ENCODE measurements at regions not wholly inside any gene's neighbourhood (a gene's known extent, or its start where the extent isn't known, plus 50 kb on each side); places are given as distances from the start of the nearest gene placed in this dataset.

GRCh38 chr7:53811555-53812079 lies 730.6 kb upstream of the VSTM2A start (continued):
- TF ChIP-seq ZNF318 (IDR thresholded peaks at IDR 0.05; ENCODE audit: borderline replicate concordance in 1 of 2, low read depth in 1 of 2) (no peak), KAT7 (CRISPR knock-in tag; IDR thresholded peaks at IDR 0.05; ENCODE audit: borderline replicate concordance) (no peak), CBX8 (IDR thresholded peaks at IDR 0.05; ENCODE audit: borderline replicate concordance, extremely low read depth, low read depth, low read length, poor library complexity, severe bottlenecking) (no peak), BMI1 (IDR thresholded peaks at IDR 0.05; ENCODE audit: low read length) (no peak), MCM3 (IDR thresholded peaks at IDR 0.05) (no peak), CBFB (CRISPR knock-in tag; IDR thresholded peaks at IDR 0.05) (no peak), MYC (IDR thresholded peaks at IDR 0.05; ENCODE audit: low read depth, low read length) (peak; percentile 58; the same call in 1 of the 2 replicates), MYC (CRISPR knock-in tag; IDR thresholded peaks at IDR 0.05; ENCODE audit: borderline replicate concordance, low read depth) (no peak), ZNF239 (CRISPR knock-in tag; IDR thresholded peaks at IDR 0.05) (no peak), HMG20A (CRISPR knock-in tag; conservative IDR thresholded peaks at IDR 0.05) (no peak), RFX1 (IDR thresholded peaks at IDR 0.05) (no peak)
- TF ChIP-seq, protein P1, sequence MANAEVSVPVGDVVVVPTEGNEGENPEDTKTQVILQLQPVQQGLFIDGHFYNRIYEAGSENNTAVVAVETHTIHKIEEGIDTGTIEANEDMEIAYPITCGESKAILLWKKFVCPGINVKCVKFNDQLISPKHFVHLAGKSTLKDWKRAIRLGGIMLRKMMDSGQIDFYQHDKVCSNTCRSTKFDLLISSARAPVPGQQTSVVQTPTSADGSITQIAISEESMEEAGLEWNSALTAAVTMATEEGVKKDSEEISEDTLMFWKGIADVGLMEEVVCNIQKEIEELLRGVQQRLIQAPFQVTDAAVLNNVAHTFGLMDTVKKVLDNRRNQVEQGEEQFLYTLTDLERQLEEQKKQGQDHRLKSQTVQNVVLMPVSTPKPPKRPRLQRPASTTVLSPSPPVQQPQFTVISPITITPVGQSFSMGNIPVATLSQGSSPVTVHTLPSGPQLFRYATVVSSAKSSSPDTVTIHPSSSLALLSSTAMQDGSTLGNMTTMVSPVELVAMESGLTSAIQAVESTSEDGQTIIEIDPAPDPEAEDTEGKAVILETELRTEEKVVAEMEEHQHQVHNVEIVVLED (CRISPR knock-in tag; IDR thresholded peaks at IDR 0.05), result no peak
- TF ChIP-seq, protein P2, sequence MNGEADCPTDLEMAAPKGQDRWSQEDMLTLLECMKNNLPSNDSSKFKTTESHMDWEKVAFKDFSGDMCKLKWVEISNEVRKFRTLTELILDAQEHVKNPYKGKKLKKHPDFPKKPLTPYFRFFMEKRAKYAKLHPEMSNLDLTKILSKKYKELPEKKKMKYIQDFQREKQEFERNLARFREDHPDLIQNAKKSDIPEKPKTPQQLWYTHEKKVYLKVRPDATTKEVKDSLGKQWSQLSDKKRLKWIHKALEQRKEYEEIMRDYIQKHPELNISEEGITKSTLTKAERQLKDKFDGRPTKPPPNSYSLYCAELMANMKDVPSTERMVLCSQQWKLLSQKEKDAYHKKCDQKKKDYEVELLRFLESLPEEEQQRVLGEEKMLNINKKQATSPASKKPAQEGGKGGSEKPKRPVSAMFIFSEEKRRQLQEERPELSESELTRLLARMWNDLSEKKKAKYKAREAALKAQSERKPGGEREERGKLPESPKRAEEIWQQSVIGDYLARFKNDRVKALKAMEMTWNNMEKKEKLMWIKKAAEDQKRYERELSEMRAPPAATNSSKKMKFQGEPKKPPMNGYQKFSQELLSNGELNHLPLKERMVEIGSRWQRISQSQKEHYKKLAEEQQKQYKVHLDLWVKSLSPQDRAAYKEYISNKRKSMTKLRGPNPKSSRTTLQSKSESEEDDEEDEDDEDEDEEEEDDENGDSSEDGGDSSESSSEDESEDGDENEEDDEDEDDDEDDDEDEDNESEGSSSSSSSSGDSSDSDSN (IDR thresholded peaks at IDR 0.05; ENCODE audit: borderline replicate concordance in 1 of 2, low read depth in 2 of 2, low read length in 2 of 2), result peak; percentile 67 to 72; a peak in 2 of 4 replicates
- TF ChIP-seq, protein P3, sequence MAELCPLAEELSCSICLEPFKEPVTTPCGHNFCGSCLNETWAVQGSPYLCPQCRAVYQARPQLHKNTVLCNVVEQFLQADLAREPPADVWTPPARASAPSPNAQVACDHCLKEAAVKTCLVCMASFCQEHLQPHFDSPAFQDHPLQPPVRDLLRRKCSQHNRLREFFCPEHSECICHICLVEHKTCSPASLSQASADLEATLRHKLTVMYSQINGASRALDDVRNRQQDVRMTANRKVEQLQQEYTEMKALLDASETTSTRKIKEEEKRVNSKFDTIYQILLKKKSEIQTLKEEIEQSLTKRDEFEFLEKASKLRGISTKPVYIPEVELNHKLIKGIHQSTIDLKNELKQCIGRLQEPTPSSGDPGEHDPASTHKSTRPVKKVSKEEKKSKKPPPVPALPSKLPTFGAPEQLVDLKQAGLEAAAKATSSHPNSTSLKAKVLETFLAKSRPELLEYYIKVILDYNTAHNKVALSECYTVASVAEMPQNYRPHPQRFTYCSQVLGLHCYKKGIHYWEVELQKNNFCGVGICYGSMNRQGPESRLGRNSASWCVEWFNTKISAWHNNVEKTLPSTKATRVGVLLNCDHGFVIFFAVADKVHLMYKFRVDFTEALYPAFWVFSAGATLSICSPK (IDR thresholded peaks at IDR 0.05; ENCODE audit: borderline replicate concordance), result no peak
